Left ventricle myocardium superior (tissue), 1 donor: ENCODE measurements at regions not wholly inside any gene's neighbourhood (a gene's known extent, or its start where the extent isn't known, plus 50 kb on each side); places are given as distances from the start of the nearest gene placed in this dataset.
A peak's percentile ranks its signal among the peaks of the same experiment; 100 is the strongest.
"Not testable (repeated sequence)": the region's sequence is repeated elsewhere in the genome, so short reads cannot be mapped to it uniquely, and the experiment has no call there.

Experiments used
- ATAC-seq: fragments of 200-7000 bp; cut with Tn5 transposase; one replicate; pipeline ENCODE4 v1.9.1; 2020; ENCODE audit warnings: mild to moderate bottlenecking, moderate library complexity
- DNase-seq: peaks from one replicate; pipeline ENCODE4 v3.0.0-alpha.2; 2020
- intact Hi-C: fragments of 100-400 bp; cut with micrococcal nuclease; formaldehyde crosslinking; loops from one replicate; pipeline ENCODE4 v1.11.0; 2022
- donor health status: DM: no; HTN: yes; CAD: no; lungs with severe emphysema.

DNA sequence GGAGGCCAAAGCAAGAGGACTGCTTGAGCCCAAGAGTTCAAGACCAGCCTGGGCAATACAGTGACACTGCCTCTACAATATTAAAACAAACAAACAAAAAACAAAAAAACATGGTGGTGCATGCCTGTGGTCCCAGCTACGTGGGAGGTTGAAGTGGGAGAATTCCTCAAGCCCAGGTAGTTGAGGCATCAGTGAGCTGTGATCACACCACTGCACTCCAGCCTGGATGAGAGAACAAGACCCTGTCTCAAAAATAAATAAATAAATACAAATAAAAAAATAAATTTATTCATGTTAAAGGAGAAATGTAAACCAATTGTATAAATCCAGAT, 200.6 kb downstream of the BCHE start:
- DNase-seq (no peak), ATAC-seq (no peak)
- intact Hi-C loops, result no loop called here

- ATAC-seq (no peak), DNase-seq (no peak)
- intact Hi-C loops, result no loop called here
Observed at GRCh38 chr3:165635791-165636683, 201.2 kb downstream of the BCHE start.

DNA sequence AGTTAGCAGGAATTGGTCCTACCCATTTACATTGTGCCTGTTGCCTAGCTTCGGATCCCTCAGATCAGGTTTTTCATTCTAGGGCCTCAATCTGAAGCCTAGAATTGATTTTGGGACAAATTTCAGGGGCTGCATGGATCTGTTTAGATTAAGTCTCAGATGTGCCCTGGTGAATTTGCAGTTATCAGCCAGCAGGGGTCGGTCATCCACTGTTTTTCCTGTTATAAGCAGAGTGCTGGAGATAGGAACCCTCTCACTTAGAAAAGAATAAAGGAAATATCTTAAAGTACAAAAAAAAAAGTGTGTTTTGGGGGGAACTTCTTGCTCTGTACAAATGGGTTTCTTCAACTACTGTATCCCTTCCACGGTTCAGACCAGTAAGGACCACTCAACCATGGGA, 212.5 kb downstream of the BCHE start:
- ATAC-seq, result no peak
- intact Hi-C loops, result no loop called here
- DNase-seq, result no peak

DNA sequence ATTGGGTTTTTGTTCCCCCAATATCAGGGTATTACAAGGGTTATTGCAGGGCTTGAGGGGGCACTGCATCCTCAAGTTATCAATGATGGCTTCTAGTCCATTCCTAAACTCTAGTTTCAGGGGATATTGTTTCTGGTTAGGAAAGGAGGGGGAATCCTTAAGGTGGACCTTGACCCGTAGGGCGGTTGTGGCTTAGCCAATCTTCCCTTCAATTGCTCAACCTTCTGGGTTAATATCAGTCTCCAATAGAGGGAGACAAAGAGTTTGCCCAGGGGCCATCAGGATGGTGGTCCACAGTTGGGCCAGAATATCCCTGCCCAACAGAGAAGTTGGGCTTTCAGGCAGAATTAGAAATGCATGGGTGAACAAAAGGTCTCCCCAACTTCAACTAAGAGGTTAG, 214.9 kb downstream of the BCHE start:
- intact Hi-C loops, result no loop called here
- ATAC-seq, result no peak
- DNase-seq, result no peak

- no peak for ATAC-seq
- intact Hi-C loops, result no loop called here
- DNase-seq, result no peak
Observed at GRCh38 chr3:165619069-165619468, 218.2 kb downstream of the BCHE start.

GRCh38 chr3:165617134-165617533, 220.1 kb downstream of the BCHE start:
- DNase-seq (no peak), ATAC-seq (no peak)
- intact Hi-C loops, result no loop called here

DNA sequence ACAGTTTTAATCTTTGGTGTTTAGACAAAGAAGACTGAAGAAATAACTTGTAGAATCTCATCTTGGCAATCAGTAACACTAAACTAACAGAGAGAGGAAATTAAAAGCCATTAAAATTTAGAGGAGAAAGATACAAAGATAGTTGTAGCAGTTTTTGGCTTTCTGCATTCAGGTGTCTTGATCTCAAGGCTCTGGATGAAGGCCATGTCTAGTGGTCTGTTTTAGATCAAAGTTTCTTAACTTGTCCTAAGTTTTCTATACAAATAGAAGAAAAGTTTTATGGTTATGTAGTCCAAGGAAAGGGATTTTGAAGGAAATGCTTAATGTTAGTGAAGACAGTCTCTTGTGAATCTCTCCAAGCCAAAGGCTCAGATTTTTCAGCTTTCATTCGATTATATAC, 222.9 kb downstream of the BCHE start:
- ATAC-seq (no peak), DNase-seq (no peak)
- intact Hi-C loops, result no loop called here

DNA sequence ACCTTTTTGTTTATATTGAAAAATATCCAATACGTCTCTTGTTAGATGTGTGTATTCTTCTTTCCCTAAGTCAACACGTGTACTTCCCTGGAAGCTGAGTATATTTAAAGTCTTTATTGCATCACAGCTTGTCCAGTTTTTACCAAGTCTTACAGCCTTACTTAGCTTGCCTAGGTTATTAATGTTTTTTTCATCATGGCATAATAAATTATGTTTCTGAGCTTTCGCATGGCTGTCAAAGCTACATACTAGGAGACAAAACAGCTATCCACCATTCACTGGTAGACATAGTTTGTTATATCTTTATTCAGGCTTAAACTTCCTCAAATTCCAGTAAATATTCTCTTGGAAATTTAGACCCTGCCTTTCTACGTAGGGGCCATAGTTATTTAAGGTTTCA, 224.2 kb downstream of the BCHE start:
- ATAC-seq, result no peak
- no peak for DNase-seq
- intact Hi-C loops, result no loop called here

DNA sequence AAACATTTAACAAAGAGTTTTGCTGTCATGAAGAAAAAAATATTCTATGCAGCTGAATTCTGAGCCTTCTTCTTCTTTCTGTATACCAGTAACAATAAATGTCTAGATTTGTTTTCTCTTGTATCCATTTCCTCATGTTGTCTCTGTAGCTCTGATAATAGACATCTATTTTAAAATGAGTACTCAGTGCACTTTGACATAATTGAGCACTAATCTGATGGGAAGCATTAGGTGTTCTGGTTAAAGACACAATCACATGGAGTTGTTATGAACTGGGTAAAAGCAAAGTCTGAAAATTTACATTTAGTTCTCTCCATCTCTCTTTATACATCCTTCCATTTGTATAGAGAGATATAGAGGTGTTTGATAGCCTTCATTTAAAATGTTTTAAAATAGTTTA, 230.0 kb downstream of the BCHE start:
- no peak for DNase-seq
- ATAC-seq, result peak; percentile 38
- intact Hi-C loops, result no loop called here

DNA sequence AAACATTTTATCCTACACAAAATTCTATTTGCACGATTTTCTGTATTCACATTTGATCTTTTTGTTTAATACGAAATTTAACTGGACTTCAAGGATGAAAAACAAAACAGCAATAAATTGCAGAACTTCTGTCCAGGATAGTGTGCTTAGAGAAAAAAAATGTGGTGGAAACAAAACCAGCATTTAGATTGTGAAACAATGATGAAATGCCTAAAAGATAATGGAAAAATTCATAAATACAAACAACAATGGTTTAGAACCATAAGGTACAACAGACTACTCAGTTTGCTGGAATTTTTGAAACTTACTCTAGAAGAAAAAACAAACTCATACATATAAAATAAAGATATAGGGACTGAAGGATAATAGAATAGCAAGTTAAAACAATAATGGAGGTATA, 234.0 kb downstream of the BCHE start:
- ATAC-seq, result no peak
- intact Hi-C loops, result no loop called here
- no peak for DNase-seq

DNA sequence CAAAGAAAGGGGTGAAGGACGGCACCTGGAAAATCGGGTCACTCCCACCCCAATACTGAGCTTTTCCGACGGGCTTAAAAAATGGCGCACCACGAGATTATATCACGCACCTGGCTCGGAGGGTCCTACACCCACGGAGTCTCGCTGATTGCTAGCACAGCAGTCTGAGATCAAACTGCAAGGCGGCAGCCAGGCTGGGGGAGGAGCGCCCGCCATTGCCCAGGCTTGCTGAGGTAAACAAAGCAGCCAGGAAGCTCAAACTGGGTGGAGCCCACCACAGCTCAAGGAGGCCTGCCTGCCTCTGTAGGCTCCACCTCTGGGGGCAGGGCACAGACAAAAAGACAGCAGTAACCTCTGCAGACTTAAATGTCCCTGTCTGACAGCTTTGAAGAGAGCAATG, 264.7 kb downstream of the BCHE start:
- DNase-seq, intact Hi-C loops, ATAC-seq: not testable (repeated sequence)

DNA sequence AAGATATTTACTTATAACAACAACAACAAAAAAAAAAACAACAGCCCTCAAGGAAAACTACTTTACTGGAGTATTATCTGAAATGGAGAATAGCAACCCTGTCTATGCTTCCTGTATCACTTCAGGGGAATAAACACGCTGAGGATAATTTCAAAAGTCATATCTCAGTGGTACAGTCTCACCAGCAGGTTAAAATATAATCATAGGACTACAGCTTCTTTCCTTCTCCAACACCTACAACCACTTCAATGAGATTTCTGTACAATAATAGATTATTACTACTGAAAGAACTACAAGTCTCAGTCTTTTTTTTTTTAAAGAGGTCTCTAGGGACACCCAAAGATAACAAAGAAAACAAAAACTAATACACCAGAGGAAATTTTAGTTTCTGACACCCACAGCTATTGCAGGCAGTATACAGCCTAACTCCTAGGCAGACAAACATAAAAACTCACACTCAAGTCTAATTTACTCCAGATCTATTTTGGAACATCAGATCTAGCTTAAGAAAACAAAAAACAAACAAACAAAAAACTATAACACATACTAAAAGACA, 268.2 kb downstream of the BCHE start:
- ATAC-seq (no peak), DNase-seq (no peak)
- intact Hi-C loops, result no loop called here

GRCh38 chr3:165555785-165556184, 281.4 kb downstream of the BCHE start:
- ATAC-seq (no peak), DNase-seq (no peak)
- intact Hi-C loops, result no loop called here

GRCh38 chr3:165553371-165553770, 283.9 kb downstream of the BCHE start:
- DNase-seq (no peak), ATAC-seq (no peak)
- intact Hi-C loops, result no loop called here

DNA sequence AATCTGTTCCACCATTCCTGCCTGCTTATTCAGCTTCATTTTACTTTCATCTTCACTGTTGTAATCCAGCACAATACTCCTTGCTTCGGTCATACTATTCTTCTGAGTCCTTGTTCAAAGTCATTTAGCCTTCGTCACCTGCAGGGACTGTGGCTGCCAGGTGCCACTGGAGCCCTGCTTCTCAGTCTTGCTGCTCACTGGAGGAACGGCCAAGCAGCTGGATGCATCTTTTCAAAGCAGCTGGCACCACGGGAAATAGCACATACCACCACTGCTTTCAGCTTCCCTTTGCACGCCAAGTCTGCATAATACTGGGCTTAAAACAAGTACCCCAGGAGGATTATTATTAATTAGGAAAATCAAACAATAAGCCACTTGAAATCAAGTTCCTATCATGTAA, 287.6 kb downstream of the BCHE start:
- no peak for DNase-seq
- no peak for ATAC-seq
- intact Hi-C loops, result no loop called here

DNA sequence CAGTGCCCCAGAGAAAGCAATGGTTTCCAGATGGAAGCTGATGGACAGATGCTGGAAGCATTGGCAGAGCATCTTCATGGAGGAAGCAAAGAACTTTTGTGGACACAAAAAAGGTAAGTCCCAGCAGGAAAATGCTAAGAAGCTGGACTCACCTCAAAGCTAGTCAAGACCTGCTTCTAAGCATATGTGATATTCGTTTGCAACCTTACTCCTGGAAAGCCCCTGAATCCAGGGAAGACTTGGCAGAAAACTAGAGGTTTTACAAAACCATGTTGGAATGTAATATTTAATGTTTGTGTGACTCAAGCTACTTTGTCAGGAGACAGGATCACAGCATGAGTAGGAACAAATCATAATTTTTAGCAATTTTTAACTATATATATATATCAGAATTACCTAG, 288.2 kb downstream of the BCHE start:
- intact Hi-C loops, result no loop called here
- DNase-seq (no peak), ATAC-seq (no peak)

GRCh38 chr3:165545059-165545458, 292.2 kb downstream of the BCHE start:
- ATAC-seq, result no peak
- intact Hi-C loops, result no loop called here

GRCh38 chr3:165544432-165544831, 292.8 kb downstream of the BCHE start:
- DNase-seq, result no peak
- no peak for ATAC-seq
- intact Hi-C loops, result no loop called here

More at GRCh38 chr3:165545059-165545458, 292.2 kb downstream of the BCHE start:
- no peak for DNase-seq

- ATAC-seq, result no peak
- DNase-seq, result no peak
- intact Hi-C loops, result no loop called here
Observed at GRCh38 chr3:165538166-165538565, 299.1 kb downstream of the BCHE start.

GRCh38 chr3:165532851-165533250, 304.4 kb downstream of the BCHE start:
- ATAC-seq, result no peak
- intact Hi-C loops, result no loop called here
- DNase-seq, result no peak

DNA sequence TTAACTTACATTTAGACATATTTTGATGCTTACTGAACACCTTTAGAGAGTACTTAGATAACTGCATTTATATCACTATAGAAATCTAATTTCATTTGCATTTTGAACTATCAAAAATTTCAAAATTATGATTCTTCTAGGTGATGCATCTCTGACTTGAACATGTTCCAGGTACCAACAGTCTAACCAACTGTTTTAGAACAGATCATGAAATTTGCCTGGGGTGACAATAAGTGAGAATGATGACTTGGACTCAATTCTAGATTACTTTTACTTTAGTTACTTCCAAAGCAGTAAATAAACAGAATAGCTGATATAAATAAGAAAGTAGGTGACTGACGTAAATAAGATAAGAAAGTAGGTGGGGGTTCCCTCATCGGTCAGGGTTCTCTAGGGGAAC, 307.8 kb downstream of the BCHE start:
- intact Hi-C loops, result no loop called here
- ATAC-seq (no peak), DNase-seq (no peak)
